GM06990 (cell line): ENCODE measurements at regions not wholly inside any gene's neighbourhood (a gene's known extent, or its start where the extent isn't known, plus 50 kb on each side); places are given as distances from the start of the nearest gene placed in this dataset.

Experiments used
- DNase-seq: peaks from one replicate; pipeline ENCODE4 v3.0.0-alpha.2; 2011; ENCODE audit not compliant: insufficient read length; ENCODE audit errors: extremely low read depth
- H3K27me3 ChIP-seq: replicated peaks from 2 replicates; pipeline ENCODE4 v1.6.0; 2011; ENCODE audit warnings: low read length; ENCODE audit not compliant: control insufficient read depth, insufficient read depth
- H3K36me3 ChIP-seq: 2 replicates; pipeline ENCODE4 v1.5.1; 2011; ENCODE audit warnings: low read length; ENCODE audit not compliant: control insufficient read depth, insufficient read depth
- H3K4me3 ChIP-seq: replicated peaks from 2 replicates; pipeline ENCODE4 v1.5.1; 2011; ENCODE audit warnings: low read depth, mild to moderate bottlenecking, control low read depth, low read length
- TF ChIP-seq, protein P1 (sequence below): IDR thresholded peaks from 2 replicates; pipeline ENCODE4 v1.5.1; 2011; ENCODE audit warnings: low read length, control low read depth, mild to moderate bottlenecking, inconsistent platforms; ENCODE audit not compliant: insufficient read depth, poor library complexity, severe bottlenecking

- Histone ChIP-seq H3K36me3 (no peaks in the 10 kb centered on the region), H3K27me3 (no peaks in the 10 kb centered on the region), H3K4me3 (no peak overlapping the region)
- peak; percentile 22 for DNase-seq
- TF ChIP-seq, protein P1, sequence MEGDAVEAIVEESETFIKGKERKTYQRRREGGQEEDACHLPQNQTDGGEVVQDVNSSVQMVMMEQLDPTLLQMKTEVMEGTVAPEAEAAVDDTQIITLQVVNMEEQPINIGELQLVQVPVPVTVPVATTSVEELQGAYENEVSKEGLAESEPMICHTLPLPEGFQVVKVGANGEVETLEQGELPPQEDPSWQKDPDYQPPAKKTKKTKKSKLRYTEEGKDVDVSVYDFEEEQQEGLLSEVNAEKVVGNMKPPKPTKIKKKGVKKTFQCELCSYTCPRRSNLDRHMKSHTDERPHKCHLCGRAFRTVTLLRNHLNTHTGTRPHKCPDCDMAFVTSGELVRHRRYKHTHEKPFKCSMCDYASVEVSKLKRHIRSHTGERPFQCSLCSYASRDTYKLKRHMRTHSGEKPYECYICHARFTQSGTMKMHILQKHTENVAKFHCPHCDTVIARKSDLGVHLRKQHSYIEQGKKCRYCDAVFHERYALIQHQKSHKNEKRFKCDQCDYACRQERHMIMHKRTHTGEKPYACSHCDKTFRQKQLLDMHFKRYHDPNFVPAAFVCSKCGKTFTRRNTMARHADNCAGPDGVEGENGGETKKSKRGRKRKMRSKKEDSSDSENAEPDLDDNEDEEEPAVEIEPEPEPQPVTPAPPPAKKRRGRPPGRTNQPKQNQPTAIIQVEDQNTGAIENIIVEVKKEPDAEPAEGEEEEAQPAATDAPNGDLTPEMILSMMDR = no peak
These were observed 132.0 kb downstream of the MAP3K21 start for GRCh38 chr1:233459470-233459945.

DNA sequence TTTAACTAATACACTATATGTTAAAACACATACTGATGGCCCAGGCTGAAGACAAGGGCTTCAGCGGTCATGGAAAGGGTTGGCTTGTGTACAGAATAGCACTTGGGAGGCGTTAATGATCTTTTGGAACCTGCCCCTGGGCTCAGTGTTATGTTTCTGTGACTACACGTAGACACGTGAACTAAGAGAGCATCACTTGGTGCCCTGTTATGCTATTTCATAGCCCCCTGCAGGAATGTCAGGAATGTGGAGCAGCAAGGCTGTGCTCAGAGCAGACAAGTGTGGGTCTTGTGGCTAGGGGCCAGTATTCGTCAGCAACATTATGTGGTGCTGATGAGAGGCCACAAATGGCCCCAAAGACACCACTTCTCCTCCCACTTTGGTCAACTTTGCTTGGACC is 132.4 kb downstream of the MAP3K21 start:
- TF ChIP-seq, protein P1 = no peak
- Histone ChIP-seq H3K4me3 (no peak overlapping the region), H3K27me3 (no peaks in the 10 kb centered on the region), H3K36me3 (no peaks in the 10 kb centered on the region)
- DNase-seq = no peak

DNA sequence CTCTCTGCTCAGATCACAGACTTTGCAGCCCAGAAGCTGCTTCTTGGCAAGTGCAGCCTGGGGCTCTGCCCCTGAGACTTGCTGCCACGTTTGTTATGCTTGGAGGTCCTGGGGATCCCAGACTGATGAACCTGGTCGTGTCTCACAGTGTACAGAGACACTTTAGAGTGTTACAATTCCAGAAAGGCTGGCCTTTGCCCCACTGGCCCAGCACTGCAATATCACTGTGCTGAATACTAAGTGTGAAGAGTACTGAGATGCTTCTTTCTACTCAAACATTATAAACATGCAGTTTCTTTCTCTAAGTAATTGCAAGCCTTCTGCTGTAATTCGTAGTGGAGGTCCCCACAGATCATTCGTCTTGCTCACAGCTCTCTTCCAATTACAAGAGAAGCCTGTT is 133.2 kb downstream of the MAP3K21 start:
- H3K36me3 ChIP-seq = no peaks in the 10 kb centered on the region
- no peaks in the 10 kb centered on the region for H3K27me3 ChIP-seq
- no peak overlapping the region for H3K4me3 ChIP-seq
- DNase-seq = no peak
- TF ChIP-seq, protein P1 = no peak

DNA sequence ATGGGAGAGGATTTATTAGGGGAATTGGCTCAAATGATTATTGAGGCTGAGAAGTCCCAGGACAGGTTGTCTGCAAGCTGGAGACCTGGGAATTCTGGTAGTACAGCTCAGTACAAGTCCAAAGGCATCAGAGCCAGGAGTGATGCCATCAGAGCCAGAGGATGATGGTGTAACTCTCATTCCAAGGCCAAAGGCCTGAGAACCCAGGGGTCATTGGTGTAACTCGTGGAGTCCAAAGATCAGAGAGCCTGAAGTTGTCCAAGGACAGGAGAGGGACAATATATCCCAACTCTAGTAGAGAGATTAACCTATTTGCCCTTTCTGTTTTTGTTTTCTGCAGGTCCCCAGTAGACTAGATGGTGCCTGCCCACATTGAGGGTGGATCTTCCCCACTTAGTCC is 134.3 kb downstream of the MAP3K21 start:
- Histone ChIP-seq H3K36me3 (no peaks in the 10 kb centered on the region), H3K4me3 (no peak overlapping the region), H3K27me3 (no peaks in the 10 kb centered on the region)
- DNase-seq = no peak
- TF ChIP-seq, protein P1 = no peak

- no peak for DNase-seq
- TF ChIP-seq, protein P1 = no peak
- no peaks in the 10 kb centered on the region for H3K27me3 ChIP-seq
- no peak overlapping the region for H3K4me3 ChIP-seq
- no peaks in the 10 kb centered on the region for H3K36me3 ChIP-seq
These were observed 135.8 kb downstream of the MAP3K21 start for GRCh38 chr1:233463333-233463732.

- Histone ChIP-seq H3K27me3 (no peaks in the 10 kb centered on the region), H3K36me3 (no peaks in the 10 kb centered on the region), H3K4me3 (no peak overlapping the region)
- TF ChIP-seq, protein P1 = no peak
- no peak for DNase-seq
These were observed 138.3 kb downstream of the MAP3K21 start for GRCh38 chr1:233465745-233466343.
